GM23248 (cell line): ENCODE measurements at regions not wholly inside any gene's neighbourhood (a gene's known extent, or its start where the extent isn't known, plus 50 kb on each side); places are given as distances from the start of the nearest gene placed in this dataset.

ENCODE experiments used
- EZH2 ChIP-seq: fragments of 200-600 bp; sonication (generic); IDR thresholded peaks from 2 replicates; pipeline ENCODE4 v1.6.1; 2018; ENCODE audit warnings: antibody characterized with exemption, mild to moderate bottlenecking; ENCODE audit not compliant: insufficient read depth, poor library complexity, severe bottlenecking
- EZH2phosphoT487 ChIP-seq: fragments of 200-600 bp; sonication (generic); IDR thresholded peaks from 2 replicates; pipeline ENCODE4 v1.6.1; 2018; ENCODE audit warnings: antibody characterized with exemption, moderate library complexity, mild to moderate bottlenecking, low read depth; ENCODE audit not compliant: insufficient read depth

GRCh38 chr6:56854086-56854485 is 100.8 kb upstream of the BEND6 start:
- TF ChIP-seq EZH2 = no peak
- no peak for TF ChIP-seq EZH2phosphoT487
